ENCODE measurements at regions not wholly inside any gene's neighbourhood (a gene's known extent, or its start where the extent isn't known, plus 50 kb on each side); places are given as distances from the start of the nearest gene placed in this dataset.
"Not testable (repeated sequence)": the region's sequence is repeated elsewhere in the genome, so short reads cannot be mapped to it uniquely, and the experiment has no call there.

GRCh38 chr1:166493765-166494164, 327.0 kb upstream of the FAM78B start:
- not testable (repeated sequence) for DNase-seq

DNA sequence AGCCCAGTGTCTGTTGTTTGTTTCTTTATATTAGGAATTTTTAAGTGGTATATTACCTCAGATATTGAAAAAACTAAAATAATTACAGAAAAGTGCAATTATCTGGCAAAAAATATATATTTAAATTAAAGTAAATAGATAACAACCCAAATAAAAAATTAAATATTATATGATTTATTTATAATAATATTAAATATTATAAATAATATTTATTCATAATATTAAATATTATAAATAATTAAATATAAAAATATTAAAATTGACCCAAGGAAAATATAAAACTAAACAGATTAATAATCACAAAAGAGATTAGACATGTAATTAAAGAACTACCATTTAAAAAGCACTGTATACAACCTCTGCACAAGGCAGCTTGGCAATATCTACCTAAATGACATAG, 331.9 kb upstream of the POGK start:
- no peak for DNase-seq

DNA sequence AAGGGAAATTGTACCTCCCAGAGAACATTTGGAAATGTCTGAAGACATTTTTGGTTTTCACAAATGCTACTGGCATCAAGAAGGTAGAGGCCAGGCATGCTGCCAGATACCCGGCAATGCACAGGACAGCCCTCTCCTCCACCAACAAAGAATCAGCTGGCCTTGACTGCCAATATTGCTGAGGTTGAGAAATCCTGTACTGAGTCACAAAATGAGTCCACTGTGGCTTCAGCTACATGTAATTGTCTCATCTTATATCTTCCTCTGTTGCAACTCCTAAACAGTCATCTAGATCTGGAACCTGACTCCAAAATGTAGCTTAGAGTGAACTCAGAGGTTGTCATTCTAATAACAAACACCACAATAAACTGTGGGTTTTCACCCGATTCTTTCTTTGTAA, 327.5 kb upstream of the POGK start:
- no peak for DNase-seq

DNA sequence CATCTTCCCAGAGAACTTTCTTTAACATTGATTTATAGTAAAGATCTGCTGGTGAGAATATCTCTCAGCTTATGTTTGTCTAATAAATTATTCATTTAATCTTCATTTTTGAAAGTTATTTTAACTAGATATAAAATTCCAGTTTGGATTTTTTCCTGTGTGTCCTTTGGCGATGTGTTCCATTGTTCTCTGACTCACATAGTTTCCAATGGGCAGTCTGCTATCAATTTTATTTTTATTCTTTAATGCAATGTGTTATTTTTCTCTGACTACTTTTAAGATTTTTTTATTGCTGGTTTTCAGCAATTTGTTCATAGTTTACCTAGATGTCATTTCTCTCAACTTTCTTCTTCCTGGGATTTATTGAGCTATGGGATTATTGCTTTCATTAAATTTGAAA, 325.2 kb upstream of the POGK start:
- DNase-seq, result no peak

DNA sequence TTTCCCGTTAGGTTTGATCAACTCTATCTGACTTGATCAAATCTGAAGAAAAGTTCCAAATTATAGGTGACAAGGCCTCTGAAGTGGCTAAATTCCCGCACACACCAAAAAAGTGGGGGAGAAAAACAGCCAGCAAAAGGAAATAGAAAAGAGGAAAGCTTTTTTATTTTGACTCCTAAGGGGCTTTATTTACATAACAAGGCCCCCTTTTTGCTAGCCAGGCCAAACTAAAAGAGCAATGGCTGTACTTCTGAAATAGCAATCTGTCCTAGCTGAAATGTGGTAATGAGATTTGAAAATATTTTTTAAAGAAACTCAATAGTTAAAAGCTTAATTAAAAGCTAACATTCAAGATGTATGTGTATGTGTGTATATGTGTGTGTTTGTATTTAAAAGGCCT, 311.5 kb upstream of the POGK start:
- DNase-seq, result no peak

DNA sequence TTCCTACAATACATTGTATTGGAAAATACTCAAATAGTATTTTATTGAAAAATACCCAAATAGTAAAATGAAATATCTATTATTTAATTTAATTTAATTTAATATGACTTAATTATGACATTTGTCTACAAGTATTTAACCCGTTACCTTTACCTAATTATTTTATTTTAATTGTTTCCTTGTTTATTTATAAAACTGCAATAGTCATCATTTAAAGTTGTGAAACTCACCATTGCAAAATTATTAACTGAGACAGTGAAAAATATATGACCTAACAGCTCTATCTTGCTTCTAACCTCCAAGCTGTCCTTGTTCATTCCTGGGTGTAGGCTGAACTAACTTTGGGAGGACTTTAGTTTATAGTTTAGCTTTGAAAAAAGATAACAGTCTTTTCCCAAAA, 300.6 kb upstream of the POGK start:
- DNase-seq, result no peak

- DNase-seq, result no peak
These were observed 295.2 kb upstream of the POGK start for GRCh38 chr1:166544036-166544435.

DNA sequence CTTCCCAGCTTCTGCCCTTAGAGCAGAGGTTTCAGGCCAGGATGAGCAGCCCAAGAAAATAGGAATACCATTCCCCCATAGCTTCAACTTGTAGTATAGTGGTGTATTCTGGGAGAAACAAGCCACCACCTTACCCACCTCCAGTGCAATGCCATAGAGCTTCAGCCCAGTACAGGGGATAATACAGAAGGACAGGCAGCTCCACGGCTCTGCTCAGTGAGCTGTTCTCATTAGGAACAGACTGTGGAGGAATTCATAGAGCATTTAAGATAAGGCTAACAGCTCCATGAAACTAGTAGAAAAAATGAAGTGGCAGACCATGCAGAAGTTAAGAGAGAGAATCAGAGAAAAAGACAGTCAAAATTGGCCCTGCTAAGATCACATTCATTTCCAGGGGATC, 294.7 kb upstream of the POGK start:
- no peak for DNase-seq

DNA sequence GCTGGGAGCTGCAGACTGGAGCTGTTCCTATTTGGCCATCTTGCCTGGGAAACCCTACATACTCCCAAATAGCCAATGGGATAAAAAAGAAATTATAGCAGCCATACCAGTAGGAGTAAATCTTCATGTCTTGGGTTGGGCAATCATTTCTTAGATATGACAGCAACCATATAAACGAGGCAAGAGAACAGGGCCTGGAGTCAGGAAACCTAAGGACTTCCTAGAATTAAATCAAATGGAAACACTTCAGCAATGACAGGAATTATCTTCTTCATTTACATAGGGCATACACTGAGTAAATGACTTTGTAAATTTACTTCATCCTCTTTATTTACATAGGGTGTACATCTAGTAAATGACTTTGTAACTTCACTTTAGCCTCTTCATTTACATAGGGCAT, 286.6 kb upstream of the POGK start:
- no peak for DNase-seq

GRCh38 chr1:166570954-166571353, 268.3 kb upstream of the POGK start:
- DNase-seq, result no peak

DNA sequence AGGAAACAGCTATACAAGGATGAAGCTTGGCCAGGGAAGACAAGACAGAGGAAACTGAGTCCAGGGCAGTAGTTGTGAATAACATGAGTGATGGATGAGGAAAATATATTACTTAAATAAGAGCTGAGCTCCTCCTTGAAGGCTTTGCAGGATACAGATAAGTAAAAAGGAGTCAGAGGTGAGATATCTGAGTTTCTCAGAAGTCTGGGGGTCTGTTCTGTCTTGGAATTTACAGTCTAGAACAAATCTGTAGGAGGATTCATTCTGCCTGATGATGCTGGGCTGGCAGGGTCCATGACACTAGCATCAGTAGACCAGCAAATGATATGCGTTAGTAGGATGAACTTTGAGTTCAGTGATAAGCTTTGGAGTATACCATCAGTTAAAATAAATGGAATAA, 266.1 kb upstream of the POGK start:
- no peak for DNase-seq

- no peak for DNase-seq
These were observed 259.4 kb upstream of the POGK start for GRCh38 chr1:166579557-166580501.

GRCh38 chr1:166588741-166589140, 250.5 kb upstream of the POGK start:
- no peak for DNase-seq

DNA sequence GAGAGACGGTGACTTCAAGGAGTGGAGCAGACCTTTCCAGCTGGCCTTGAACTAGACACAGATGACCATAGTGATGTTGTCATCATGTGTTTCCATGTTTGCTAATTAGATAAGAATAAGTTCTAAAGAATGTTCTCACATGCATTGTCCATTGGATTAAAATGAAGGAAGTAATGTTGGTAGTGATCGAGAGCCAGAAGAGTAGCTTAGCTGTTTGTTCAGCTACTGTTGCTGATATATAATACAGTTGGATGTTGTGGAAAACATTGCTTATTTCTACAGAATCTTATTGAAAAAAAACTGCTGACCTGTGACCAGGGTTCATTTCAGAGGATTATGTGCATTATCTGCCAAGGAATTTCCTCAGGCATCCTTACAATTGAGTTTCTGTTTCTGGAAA, 249.1 kb upstream of the POGK start:
- DNase-seq, result no peak

GRCh38 chr1:166594646-166595045, 244.6 kb upstream of the POGK start:
- no peak for DNase-seq

GRCh38 chr1:166597516-166597915, 241.8 kb upstream of the POGK start:
- no peak for DNase-seq

DNA sequence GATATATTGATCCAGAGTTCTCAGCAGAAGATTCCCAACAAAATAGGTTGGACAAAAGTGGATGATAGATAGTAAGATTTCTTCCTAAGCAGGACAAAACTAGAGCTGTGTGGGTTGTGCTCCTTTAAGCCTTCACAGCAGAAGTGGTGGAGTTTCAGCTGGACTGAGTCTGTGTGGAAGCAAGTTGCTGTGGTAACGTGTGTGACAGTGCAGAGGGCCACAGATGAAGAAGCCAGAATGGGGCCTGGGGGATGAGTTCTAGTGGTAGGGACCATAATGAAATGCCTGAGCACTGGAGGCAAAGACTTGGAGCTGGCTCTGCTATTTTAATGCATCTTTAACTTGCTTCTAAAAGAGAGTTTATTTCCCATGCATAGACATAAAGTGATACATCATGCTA, 238.7 kb upstream of the POGK start:
- no peak for DNase-seq

DNA sequence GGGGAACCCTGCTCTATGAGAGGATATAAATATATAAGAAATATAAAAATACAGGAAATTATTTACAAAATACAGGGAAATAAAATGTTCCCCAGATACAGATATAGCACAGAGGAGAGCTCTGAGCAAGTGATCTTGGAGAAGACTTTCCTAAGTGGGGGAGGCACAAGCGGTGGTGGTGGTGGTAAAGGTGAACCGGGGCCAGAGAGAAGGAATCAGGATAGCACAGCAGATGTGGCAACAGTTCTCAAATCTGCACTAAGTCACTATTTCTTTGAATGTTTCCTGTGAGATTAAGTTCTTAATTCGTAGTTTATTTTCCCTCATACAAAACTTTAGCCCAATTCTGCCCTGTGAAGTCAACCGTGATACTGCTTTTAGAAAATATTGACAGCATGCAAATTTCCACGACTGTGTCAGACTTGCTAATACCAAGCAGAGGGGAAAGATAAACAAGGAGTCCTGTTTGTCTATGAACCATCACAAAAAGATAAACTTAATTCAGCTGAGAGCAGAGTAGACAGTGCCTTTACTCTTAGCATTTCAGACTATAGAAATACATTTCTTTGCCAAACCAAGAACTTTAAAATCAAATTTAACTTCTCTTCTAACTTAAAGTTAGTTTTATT, 237.5 kb upstream of the POGK start:
- no peak for DNase-seq

DNA sequence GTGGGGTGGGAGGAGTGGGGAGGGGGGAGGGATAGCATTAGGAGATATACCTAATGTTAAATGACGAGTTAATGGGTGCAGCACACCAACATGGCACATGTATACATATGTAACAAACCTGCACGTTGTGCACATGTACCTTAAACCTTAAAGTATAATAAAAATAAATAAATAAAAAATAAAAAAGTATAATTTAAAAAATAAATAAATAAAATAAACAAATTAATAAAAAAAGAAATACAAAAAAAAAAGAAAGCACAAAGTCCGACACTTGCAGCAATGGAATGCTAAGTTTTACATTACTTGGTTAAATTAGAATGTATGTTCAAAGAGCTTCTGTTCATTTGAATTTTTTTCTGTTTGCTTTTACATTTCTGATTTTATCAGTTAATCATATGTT, 236.5 kb upstream of the POGK start:
- DNase-seq, result not testable (repeated sequence)

GRCh38 chr1:166603296-166603695, 236.0 kb upstream of the POGK start:
- DNase-seq, result no peak

GRCh38 chr1:166605137-166605536, 234.1 kb upstream of the POGK start:
- DNase-seq, result no peak

DNA sequence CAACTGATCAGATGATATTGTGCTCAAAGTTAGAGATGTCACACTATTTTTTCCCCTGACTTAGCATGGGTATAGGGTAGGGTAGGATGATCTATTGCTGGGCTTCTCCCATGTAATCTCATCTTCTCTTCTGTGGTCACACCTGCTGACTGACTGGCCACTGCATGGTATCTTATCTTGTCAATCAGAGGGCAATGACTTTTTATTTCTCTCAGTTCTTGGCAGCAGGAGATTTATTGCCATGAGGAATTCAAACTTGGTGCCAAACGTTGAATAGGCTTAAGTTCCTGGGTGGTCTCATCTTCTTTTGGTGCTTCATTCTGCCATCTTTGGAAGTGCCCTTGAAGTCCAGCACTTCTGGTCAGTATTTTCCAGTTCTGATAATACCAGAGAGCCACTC, 226.4 kb upstream of the POGK start:
- DNase-seq, result no peak

DNA sequence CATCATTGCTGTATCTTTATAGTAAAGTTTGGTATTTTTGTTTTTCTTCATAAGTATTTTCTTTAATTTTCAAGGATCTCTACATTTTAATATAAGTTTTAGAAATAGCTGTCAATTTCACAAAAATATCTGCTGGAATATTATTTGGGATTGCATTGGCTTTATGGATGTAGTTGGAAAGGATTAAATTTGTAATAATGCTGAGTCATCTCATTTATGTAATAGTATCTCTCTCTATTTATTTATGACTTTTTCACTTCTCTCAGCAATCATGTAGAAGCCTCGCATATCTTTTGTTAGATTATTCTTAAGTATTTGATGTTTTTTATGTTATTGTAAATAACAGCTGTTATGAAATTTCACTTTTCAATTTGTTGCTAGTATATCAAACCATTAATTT, 223.1 kb upstream of the POGK start:
- DNase-seq, result no peak

DNA sequence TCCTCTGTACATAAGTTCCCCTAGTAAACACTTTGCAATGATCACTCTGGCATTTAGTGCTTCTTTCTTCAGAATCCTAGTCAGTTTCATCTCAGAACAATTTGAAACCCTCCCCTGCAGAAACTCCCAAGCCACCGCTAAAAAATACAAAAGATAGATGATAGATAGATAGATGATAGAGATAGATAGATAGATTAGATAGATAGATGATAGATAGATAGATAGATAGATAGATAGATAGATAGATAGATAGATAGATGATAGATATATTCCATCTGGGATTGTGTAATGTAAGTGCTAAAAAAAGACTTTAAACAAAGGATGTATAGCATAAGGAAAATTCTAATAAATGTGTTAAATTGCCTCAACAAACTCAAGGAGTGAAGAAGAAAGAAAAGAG, 212.6 kb upstream of the POGK start:
- DNase-seq, result no peak
